ENCODE measurements at regions not wholly inside any gene's neighbourhood (a gene's known extent, or its start where the extent isn't known, plus 50 kb on each side); places are given as distances from the start of the nearest gene placed in this dataset.

GRCh38 chr11:29317694-29318093 is 699.1 kb downstream of the KCNA4 start:
- TF ChIP-seq, protein P1, sequence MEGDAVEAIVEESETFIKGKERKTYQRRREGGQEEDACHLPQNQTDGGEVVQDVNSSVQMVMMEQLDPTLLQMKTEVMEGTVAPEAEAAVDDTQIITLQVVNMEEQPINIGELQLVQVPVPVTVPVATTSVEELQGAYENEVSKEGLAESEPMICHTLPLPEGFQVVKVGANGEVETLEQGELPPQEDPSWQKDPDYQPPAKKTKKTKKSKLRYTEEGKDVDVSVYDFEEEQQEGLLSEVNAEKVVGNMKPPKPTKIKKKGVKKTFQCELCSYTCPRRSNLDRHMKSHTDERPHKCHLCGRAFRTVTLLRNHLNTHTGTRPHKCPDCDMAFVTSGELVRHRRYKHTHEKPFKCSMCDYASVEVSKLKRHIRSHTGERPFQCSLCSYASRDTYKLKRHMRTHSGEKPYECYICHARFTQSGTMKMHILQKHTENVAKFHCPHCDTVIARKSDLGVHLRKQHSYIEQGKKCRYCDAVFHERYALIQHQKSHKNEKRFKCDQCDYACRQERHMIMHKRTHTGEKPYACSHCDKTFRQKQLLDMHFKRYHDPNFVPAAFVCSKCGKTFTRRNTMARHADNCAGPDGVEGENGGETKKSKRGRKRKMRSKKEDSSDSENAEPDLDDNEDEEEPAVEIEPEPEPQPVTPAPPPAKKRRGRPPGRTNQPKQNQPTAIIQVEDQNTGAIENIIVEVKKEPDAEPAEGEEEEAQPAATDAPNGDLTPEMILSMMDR (IDR thresholded peaks at IDR 0.05): no peak
- TF ChIP-seq POLR2A (IDR thresholded peaks at IDR 0.05): no peak

Measured in thyroid gland (tissue), 4 donors.